Transverse colon (tissue), 4 donors: ENCODE measurements at regions not wholly inside any gene's neighbourhood (a gene's known extent, or its start where the extent isn't known, plus 50 kb on each side); places are given as distances from the start of the nearest gene placed in this dataset.

ENCODE experiments used
- DNase-seq: peaks from one replicate; pipeline ENCODE4 v3.0.0-alpha.2; 2019
- H3K27ac ChIP-seq, 4 donors: fragments of 200-600 bp; sonication (generic); 2 replicates each; pipeline ENCODE4 v1.5.1; 2016 to 2018; ENCODE audit warnings: inconsistent platforms in 4 of 4
- H3K27me3 ChIP-seq: fragments of 200-600 bp; sonication (generic); 2 replicates; pipeline ENCODE4 v1.5.1; 2017; ENCODE audit warnings: inconsistent platforms
- H3K36me3 ChIP-seq, 4 donors: fragments of 200-600 bp; sonication (generic); 2 replicates each; pipeline ENCODE4 v1.5.1; 2017 to 2019; ENCODE audit warnings: inconsistent platforms in 4 of 4
- H3K4me1 ChIP-seq, 4 donors: fragments of 200-600 bp; sonication (generic); 2 replicates each; pipeline ENCODE4 v1.5.1; 2017 to 2020; ENCODE audit warnings: inconsistent platforms in 4 of 4
- H3K4me3 ChIP-seq, 4 donors: fragments of 200-600 bp; sonication (generic); 1 replicate in 1 of 4; 2 replicates in 3 of 4; pipeline versions ENCODE4 v1.5.1 to v1.6.1; 2017 to 2019; ENCODE audit warnings: inconsistent platforms in 4 of 4
- H3K9me3 ChIP-seq, 2 donors: fragments of 200-600 bp; sonication (generic); 2 replicates each; pipeline ENCODE4 v1.5.1; 2017 to 2019; ENCODE audit warnings: inconsistent platforms in 2 of 2
- CTCF ChIP-seq, 5 experiments: fragments of 200-600 bp in 3 of 5; fragments of 450-650 bp in 2 of 5; sonication (generic) in 3 of 5; IDR thresholded peaks; 1 replicate in 2 of 5; 2 replicates in 3 of 5; pipeline ENCODE4 v1.5.1; 2016 to 2017; ENCODE audit warnings: antibody characterized with exemption in 5 of 5, inconsistent platforms in 3 of 5, mild to moderate bottlenecking in 2 of 5, moderate library complexity in 1 of 5
- EP300 ChIP-seq: sonication (generic); formaldehyde crosslinking; IDR thresholded peaks from one replicate; pipeline ENCODE4 v1.6.1; 2017; ENCODE audit warnings: antibody characterized with exemption, low read depth
- POLR2A ChIP-seq: fragments of 450-650 bp; IDR thresholded peaks from one replicate; pipeline ENCODE4 v1.6.1; 2016; ENCODE audit warnings: antibody characterized with exemption, mild to moderate bottlenecking, moderate library complexity
- POLR2AphosphoS5 ChIP-seq, 3 donors: sonication (generic); formaldehyde crosslinking; IDR thresholded peaks; one replicate each; pipeline ENCODE4 v1.6.1; 2016; ENCODE audit warnings: antibody characterized with exemption in 3 of 3
- WGBS, 2 donors: methylation state at CpG; one replicate each; pipeline ENCODE4 v1.1.5; 2018; ENCODE audit warnings: low coverage in 1 of 2; 5-methylcytosine and 5-hydroxymethylcytosine counted together
- in situ Hi-C, 4 donors: fragments of 200-750 bp; cut with MboI; loops; one replicate each; pipeline versions ENCODE4 v1.15.0 to v1.15.1; 2017; ENCODE audit warnings: low sequenced_read_pairs in 3 of 4, low pct_ligation_motif_present in 1 of 4, low pct_unique_long_range_greater_than_20kb in 1 of 4
- intact Hi-C: fragments of 100-400 bp; cut with DNase I; formaldehyde crosslinking; loops from one replicate; pipeline ENCODE4 v1.15.1; 2023; ENCODE audit warnings: low total_unique reads

GRCh38 chr22:27335102-27335660 lies 466.4 kb downstream of the MN1 start:
- Histone ChIP-seq H3K4me3 (no peak overlapping the region), H3K36me3 (no peaks in the 10 kb centered on the region), H3K27me3 (peaks cover 19% of the 10 kb centered on the region), H3K4me1 (no peaks in the 10 kb centered on the region), H3K27ac (no peak overlapping the region), H3K9me3 (no peaks in the 10 kb centered on the region)
- DNase-seq: no peak
- intact Hi-C loops: no loop called here
- WGBS, 2 donors: 67 to 100% methylated on average over 1 to 3 of the region's 3 CpGs
- no peak for TF ChIP-seq EP300
- TF ChIP-seq POLR2A: no peak
- no peak for TF ChIP-seq CTCF (IDR thresholded peaks at IDR 0.05)
- no peak for TF ChIP-seq POLR2AphosphoS5 (IDR thresholded peaks at IDR 0.05)
- in situ Hi-C loops: no loop called here

GRCh38 chr22:27336151-27337090 lies 465.1 kb downstream of the MN1 start:
- no peak for DNase-seq
- 70 to 84% methylated on average over 7 to 10 of the region's 10 CpGs for WGBS, 2 donors
- no peaks in the 10 kb centered on the region for H3K4me1 ChIP-seq
- intact Hi-C loops (no loop called here), in situ Hi-C loops (no loop called here)
- no peak overlapping the region for H3K4me3 ChIP-seq
- no peaks in the 10 kb centered on the region for H3K9me3 ChIP-seq
- H3K27ac ChIP-seq: no peak overlapping the region
- no peaks in the 10 kb centered on the region for H3K36me3 ChIP-seq
- no peak for TF ChIP-seq CTCF (IDR thresholded peaks at IDR 0.05)
- no peak for TF ChIP-seq POLR2A
- no peak for TF ChIP-seq EP300
- peaks cover 11% of the 10 kb centered on the region for H3K27me3 ChIP-seq

GRCh38 chr22:27337676-27338075 lies 463.9 kb downstream of the MN1 start:
- WGBS, 2 donors: 80 to 83% methylated on average over 2 of the region's 2 CpGs
- in situ Hi-C loops: no loop called here
- Histone ChIP-seq H3K27me3 (peaks cover 11% of the 10 kb centered on the region), H3K36me3 (no peaks in the 10 kb centered on the region), H3K4me3 (no peak overlapping the region), H3K4me1 (no peaks in the 10 kb centered on the region), H3K27ac (no peak overlapping the region), H3K9me3 (peaks cover 7% of the 10 kb centered on the region in 2 donors)
- TF ChIP-seq CTCF (IDR thresholded peaks at IDR 0.05) (no peak), POLR2A (no peak), EP300 (no peak), POLR2AphosphoS5 (IDR thresholded peaks at IDR 0.05) (no peak)
- DNase-seq: no peak
- intact Hi-C loops: no loop called here

GRCh38 chr22:27340047-27340446 lies 461.5 kb downstream of the MN1 start:
- H3K4me3 ChIP-seq: no peak overlapping the region
- WGBS, 2 donors: 83% methylated on average over 2 of the region's 2 CpGs; no CpG with 5 or more reads in 1 of the 2 donors
- no peaks in the 10 kb centered on the region for H3K36me3 ChIP-seq
- no peaks in the 10 kb centered on the region for H3K4me1 ChIP-seq
- no peak overlapping the region for H3K27ac ChIP-seq
- intact Hi-C loops: no loop called here
- in situ Hi-C loops: no loop called here
- peaks cover 4% of the 10 kb centered on the region for H3K27me3 ChIP-seq
- H3K9me3 ChIP-seq: peaks cover 7% of the 10 kb centered on the region in 2 donors
- TF ChIP-seq POLR2AphosphoS5 (IDR thresholded peaks at IDR 0.05) (no peak), CTCF (IDR thresholded peaks at IDR 0.05) (no peak), EP300 (no peak), POLR2A (no peak)
- no peak for DNase-seq
